ENCODE measurements at regions not wholly inside any gene's neighbourhood (a gene's known extent, or its start where the extent isn't known, plus 50 kb on each side); places are given as distances from the start of the nearest gene placed in this dataset.

DNA sequence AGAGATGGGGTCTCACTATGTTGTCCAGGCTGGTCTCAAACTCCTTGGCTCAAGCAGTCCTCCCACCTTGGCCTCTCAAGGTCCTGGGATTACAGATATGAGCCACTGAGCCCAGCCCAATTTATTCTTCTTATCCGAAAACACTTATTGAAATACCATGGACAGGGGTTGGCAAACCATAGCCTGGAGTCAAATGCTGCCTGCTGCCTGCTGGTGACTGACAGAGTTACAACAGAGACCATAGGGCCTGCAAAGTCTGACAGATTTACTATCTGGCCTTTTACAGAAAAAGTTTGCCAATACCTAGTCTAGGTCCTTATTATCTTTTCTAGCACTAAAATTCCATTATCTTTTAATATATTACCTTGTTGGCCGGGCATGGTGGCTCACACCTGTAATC lies 87.1 kb upstream of the ZNF281 start:
- no peaks in the 10 kb centered on the region for H3K4me1 ChIP-seq (ENCODE audit: low read depth)
- TF ChIP-seq, protein P1, sequence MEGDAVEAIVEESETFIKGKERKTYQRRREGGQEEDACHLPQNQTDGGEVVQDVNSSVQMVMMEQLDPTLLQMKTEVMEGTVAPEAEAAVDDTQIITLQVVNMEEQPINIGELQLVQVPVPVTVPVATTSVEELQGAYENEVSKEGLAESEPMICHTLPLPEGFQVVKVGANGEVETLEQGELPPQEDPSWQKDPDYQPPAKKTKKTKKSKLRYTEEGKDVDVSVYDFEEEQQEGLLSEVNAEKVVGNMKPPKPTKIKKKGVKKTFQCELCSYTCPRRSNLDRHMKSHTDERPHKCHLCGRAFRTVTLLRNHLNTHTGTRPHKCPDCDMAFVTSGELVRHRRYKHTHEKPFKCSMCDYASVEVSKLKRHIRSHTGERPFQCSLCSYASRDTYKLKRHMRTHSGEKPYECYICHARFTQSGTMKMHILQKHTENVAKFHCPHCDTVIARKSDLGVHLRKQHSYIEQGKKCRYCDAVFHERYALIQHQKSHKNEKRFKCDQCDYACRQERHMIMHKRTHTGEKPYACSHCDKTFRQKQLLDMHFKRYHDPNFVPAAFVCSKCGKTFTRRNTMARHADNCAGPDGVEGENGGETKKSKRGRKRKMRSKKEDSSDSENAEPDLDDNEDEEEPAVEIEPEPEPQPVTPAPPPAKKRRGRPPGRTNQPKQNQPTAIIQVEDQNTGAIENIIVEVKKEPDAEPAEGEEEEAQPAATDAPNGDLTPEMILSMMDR (IDR thresholded peaks at IDR 0.05): no peak
- DNase-seq: no peak
- H3K36me3 ChIP-seq (ENCODE audit: low read depth): no peaks in the 10 kb centered on the region
- intact Hi-C loops (cut with DNase I, micrococcal nuclease): no loop called here
- ATAC-seq: no peak
- no peaks in the 10 kb centered on the region for H3K9me3 ChIP-seq
- H3K4me3 ChIP-seq: no peak overlapping the region

- Histone ChIP-seq H3K4me1 (ENCODE audit: low read depth) (no peaks in the 10 kb centered on the region), H3K9me3 (no peaks in the 10 kb centered on the region), H3K4me3 (no peak overlapping the region), H3K36me3 (ENCODE audit: low read depth) (no peaks in the 10 kb centered on the region)
- ATAC-seq: no peak
- intact Hi-C loops (cut with DNase I, micrococcal nuclease): no loop called here
- TF ChIP-seq, protein P1 (IDR thresholded peaks at IDR 0.05): no peak
- DNase-seq: no peak
Observed at GRCh38 chr1:200495901-200496300, 86.1 kb upstream of the ZNF281 start.

DNA sequence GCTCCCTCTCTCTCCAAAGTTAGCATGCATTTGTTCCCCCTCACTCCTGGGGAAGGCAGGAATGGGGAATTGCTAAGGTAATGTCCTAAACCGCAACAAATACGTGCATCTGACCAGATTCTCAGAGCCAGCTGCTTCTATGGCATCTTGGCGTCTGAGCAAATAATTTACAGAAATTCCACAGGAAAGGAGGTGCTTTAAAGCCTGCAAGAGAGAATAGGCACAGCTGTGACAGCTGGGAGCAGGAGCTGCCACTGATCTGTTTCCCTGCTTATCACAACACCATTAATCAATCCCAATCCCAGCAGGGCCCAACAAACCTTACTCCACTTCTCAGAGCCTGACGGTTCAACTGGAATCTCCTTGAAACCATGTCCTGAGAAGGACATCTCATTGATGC lies 83.5 kb upstream of the ZNF281 start:
- no peaks in the 10 kb centered on the region for H3K9me3 ChIP-seq
- H3K4me1 ChIP-seq (ENCODE audit: low read depth): no peaks in the 10 kb centered on the region
- H3K4me3 ChIP-seq: no peak overlapping the region
- intact Hi-C loops (cut with DNase I, micrococcal nuclease): no loop called here
- TF ChIP-seq, protein P1 (IDR thresholded peaks at IDR 0.05): no peak
- no peaks in the 10 kb centered on the region for H3K36me3 ChIP-seq (ENCODE audit: low read depth)
- ATAC-seq (no peak), DNase-seq (no peak)

DNA sequence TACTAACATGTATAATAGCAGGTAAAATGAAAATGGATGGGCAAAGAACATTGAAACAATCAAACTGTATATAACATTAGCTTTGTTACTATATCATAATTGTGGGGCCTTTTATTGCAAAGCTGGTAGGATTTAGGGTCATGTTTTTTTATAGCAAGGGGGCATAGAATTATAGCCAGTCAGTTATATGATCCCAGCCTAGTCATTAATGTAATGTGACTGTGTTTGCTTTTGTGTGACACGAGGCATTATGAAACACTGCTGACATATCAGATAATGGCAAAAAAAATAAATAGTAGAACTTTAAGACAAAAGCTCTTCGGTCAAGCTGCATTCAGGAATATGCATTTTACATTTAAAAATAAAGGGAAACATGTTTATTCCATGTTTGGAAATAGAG lies 81.3 kb upstream of the ZNF281 start:
- Histone ChIP-seq H3K36me3 (ENCODE audit: low read depth) (no peaks in the 10 kb centered on the region), H3K4me1 (ENCODE audit: low read depth) (no peaks in the 10 kb centered on the region), H3K9me3 (no peaks in the 10 kb centered on the region), H3K4me3 (no peak overlapping the region)
- DNase-seq (no peak), ATAC-seq (no peak)
- intact Hi-C loops (cut with DNase I, micrococcal nuclease): no loop called here
- TF ChIP-seq, protein P1 (IDR thresholded peaks at IDR 0.05): no peak

DNA sequence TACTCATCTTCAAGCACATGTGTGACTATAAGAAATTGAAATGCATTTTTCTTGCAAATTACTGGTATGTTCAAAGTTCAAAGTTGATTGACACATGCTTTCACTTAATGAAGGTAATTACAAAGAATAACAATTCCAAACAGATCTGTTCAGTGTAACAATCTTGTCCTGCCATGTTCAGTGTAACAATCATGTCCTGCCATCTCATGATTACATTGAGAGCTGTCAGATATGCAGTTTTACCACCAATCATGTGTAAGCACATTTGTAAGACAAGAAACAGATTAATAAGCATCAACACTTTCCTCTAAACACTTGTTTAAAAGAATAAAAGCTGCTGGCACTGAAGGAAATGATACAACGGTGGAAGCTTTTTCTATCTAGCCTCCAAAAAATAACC lies 80.3 kb upstream of the ZNF281 start:
- ATAC-seq (no peak), DNase-seq (no peak)
- H3K4me3 ChIP-seq: no peak overlapping the region
- no peaks in the 10 kb centered on the region for H3K9me3 ChIP-seq
- intact Hi-C loops (cut with DNase I, micrococcal nuclease): no loop called here
- H3K4me1 ChIP-seq (ENCODE audit: low read depth): no peaks in the 10 kb centered on the region
- no peaks in the 10 kb centered on the region for H3K36me3 ChIP-seq (ENCODE audit: low read depth)
- TF ChIP-seq, protein P1 (IDR thresholded peaks at IDR 0.05): no peak

All from mucosa of descending colon (tissue), 3 donors.